ENCODE measurements at regions not wholly inside any gene's neighbourhood (a gene's known extent, or its start where the extent isn't known, plus 50 kb on each side); places are given as distances from the start of the nearest gene placed in this dataset.

GRCh38 chr13:104288496-104288895 lies 1222.3 kb upstream of the SLC10A2 start:
- TF ChIP-seq CTCF (IDR thresholded peaks at IDR 0.05) (no peak), POLR2A (IDR thresholded peaks at IDR 0.05) (no peak)
